ENCODE measurements at regions not wholly inside any gene's neighbourhood (a gene's known extent, or its start where the extent isn't known, plus 50 kb on each side); places are given as distances from the start of the nearest gene placed in this dataset.

GRCh38 chr7:24178811-24179570, 105.0 kb upstream of the NPY start:
- POLR2A ChIA-PET: no interaction called here
- no peak for DNase-seq (ENCODE audit: low read depth, low spot score)
- TF ChIP-seq POLR2A (IDR thresholded peaks at IDR 0.05; ENCODE audit: borderline replicate concordance, extremely low read depth, insufficient read depth, insufficient read length): no peak
- no peak for TF ChIP-seq TCF7L2 (IDR thresholded peaks at IDR 0.05; ENCODE audit: borderline replicate concordance, extremely low read depth, insufficient read depth, insufficient read length)
- TF ChIP-seq POLR2AphosphoS5 (IDR thresholded peaks at IDR 0.05; ENCODE audit: low read depth, low read length): no peak
- TF ChIP-seq EGR1 (IDR thresholded peaks at IDR 0.05; ENCODE audit: low read depth): no peak
- no peaks in the 10 kb centered on the region for H3K79me2 ChIP-seq (ENCODE audit: insufficient read depth, low read length)
- no peak overlapping the region for H3K27ac ChIP-seq (ENCODE audit: low read depth, low read length)
- CTCF ChIA-PET: no interaction called here
- no peaks in the 10 kb centered on the region for H3K4me1 ChIP-seq (ENCODE audit: control insufficient read depth in 1 of 2, insufficient read depth in 2 of 2, low read length in 2 of 2)
- no peaks in the 10 kb centered on the region for H3K36me3 ChIP-seq (ENCODE audit: control insufficient read depth in 1 of 2, insufficient read depth in 2 of 2, low read length in 2 of 2)
- intact Hi-C loops (cut with micrococcal nuclease): no loop called here
- RAD21 ChIA-PET (ENCODE audit: low non-redundant PET in 1 of 2, low total read pairs in 2 of 2, uncharacterized antibody in 2 of 2, unreplicated experiment in 2 of 2): no interaction called here
- H3K4me3 ChIP-seq (replicated peaks in 1 of 2; ENCODE audit: low read depth in 1 of 2, low read length in 2 of 2): no peak overlapping the region
- no peaks in the 10 kb centered on the region for H3K9me2 ChIP-seq (ENCODE audit: insufficient read depth)
- no peaks in the 10 kb centered on the region for H4K20me1 ChIP-seq (ENCODE audit: insufficient read depth)
- no peaks in the 10 kb centered on the region for H3K27me3 ChIP-seq (ENCODE audit: insufficient read depth, low read length)
- no peak for ATAC-seq
- no TSS peak for BruUV-seq (replicated peaks)
- no peak overlapping the region for H3K9ac ChIP-seq (ENCODE audit: low read length)
- no peaks in the 10 kb centered on the region for H3K9me3 ChIP-seq (ENCODE audit: control insufficient read depth in 1 of 2, insufficient read depth in 1 of 2, low read depth in 1 of 2, low read length in 2 of 2)
- H2AFZ ChIP-seq (ENCODE audit: low read depth, low read length, poor library complexity, severe bottlenecking): no peak overlapping the region
- no peak overlapping the region for H3K4me2 ChIP-seq (ENCODE audit: low read length)

GRCh38 chr7:24191362-24191761, 92.6 kb upstream of the NPY start:
- Histone ChIP-seq H3K4me2 (ENCODE audit: low read length) (no peak overlapping the region), H3K79me2 (ENCODE audit: insufficient read depth, low read length) (no peaks in the 10 kb centered on the region), H3K27ac (ENCODE audit: low read depth, low read length) (no peak overlapping the region), H3K36me3 (ENCODE audit: control insufficient read depth in 1 of 2, insufficient read depth in 2 of 2, low read length in 2 of 2) (no peaks in the 10 kb centered on the region), H3K27me3 (ENCODE audit: insufficient read depth, low read length) (no peaks in the 10 kb centered on the region), H3K9ac (ENCODE audit: low read length) (no peak overlapping the region), H3K4me1 (ENCODE audit: control insufficient read depth in 1 of 2, insufficient read depth in 2 of 2, low read length in 2 of 2) (no peaks in the 10 kb centered on the region), H2AFZ (ENCODE audit: low read depth, low read length, poor library complexity, severe bottlenecking) (no peak overlapping the region), H3K9me3 (ENCODE audit: control insufficient read depth in 1 of 2, insufficient read depth in 1 of 2, low read depth in 1 of 2, low read length in 2 of 2) (no peaks in the 10 kb centered on the region), H4K20me1 (ENCODE audit: insufficient read depth) (no peaks in the 10 kb centered on the region), H3K9me2 (ENCODE audit: insufficient read depth) (no peaks in the 10 kb centered on the region), H3K4me3 (replicated peaks in 1 of 2; ENCODE audit: low read depth in 1 of 2, low read length in 2 of 2) (no peak overlapping the region)
- TF ChIP-seq POLR2A (IDR thresholded peaks at IDR 0.05; ENCODE audit: borderline replicate concordance, extremely low read depth, insufficient read depth, insufficient read length): no peak
- TF ChIP-seq SP1 (IDR thresholded peaks at IDR 0.05; ENCODE audit: low read depth): no peak
- TF ChIP-seq CBX3 (IDR thresholded peaks at IDR 0.05; ENCODE audit: low read depth): no peak
- no peak for TF ChIP-seq EGR1 (IDR thresholded peaks at IDR 0.05; ENCODE audit: low read depth)
- no peak for TF ChIP-seq ZFX (IDR thresholded peaks at IDR 0.05)
- TF ChIP-seq RAD21 (IDR thresholded peaks at IDR 0.05; ENCODE audit: low read depth): no peak
- TF ChIP-seq YY1 (IDR thresholded peaks at IDR 0.05; ENCODE audit: extremely low read depth, insufficient replicate concordance, low read depth, low read length): no peak
- TF ChIP-seq ZNF274 (IDR thresholded peaks at IDR 0.05; ENCODE audit: low read depth, low read length): no peak
- no peak for TF ChIP-seq EZH2phosphoT487 (IDR thresholded peaks at IDR 0.05; ENCODE audit: borderline replicate concordance)
- TF ChIP-seq SIN3A (IDR thresholded peaks at IDR 0.05; ENCODE audit: low read depth): no peak
- DNase-seq (ENCODE audit: low read depth, low spot score) (no peak), ATAC-seq (no peak)
- CTCF ChIA-PET: no interaction called here
- intact Hi-C loops (cut with micrococcal nuclease): no loop called here
- RAD21 ChIA-PET (ENCODE audit: low non-redundant PET in 1 of 2, low total read pairs in 2 of 2, uncharacterized antibody in 2 of 2, unreplicated experiment in 2 of 2): no interaction called here
- POLR2A ChIA-PET: no interaction called here
- BruUV-seq (replicated peaks): no TSS peak
